ENCODE measurements at regions not wholly inside any gene's neighbourhood (a gene's known extent, or its start where the extent isn't known, plus 50 kb on each side); places are given as distances from the start of the nearest gene placed in this dataset.
A peak's percentile ranks its signal among the peaks of the same experiment; 100 is the strongest.
"Not testable (repeated sequence)": the region's sequence is repeated elsewhere in the genome, so short reads cannot be mapped to it uniquely, and the experiment has no call there.

GRCh38 chr1:242900558-242900957 is 354.5 kb downstream of the CEP170 start:
- H3K4me1 Mint-ChIP-seq (ENCODE audit: low read depth); H3K27me3 Mint-ChIP-seq; H3K36me3 Mint-ChIP-seq (ENCODE audit: insufficient read depth); H3K9me3 Mint-ChIP-seq (ENCODE audit: low read depth); H3K4me3 Mint-ChIP-seq (ENCODE audit: low read depth); H3K27ac Mint-ChIP-seq; DNase-seq (ENCODE audit: low spot score, unreplicated experiment): not testable (repeated sequence)

GRCh38 chr1:242890192-242890741 is 364.8 kb downstream of the CEP170 start:
- no peak overlapping the region for H3K27ac Mint-ChIP-seq
- peaks cover 2% of the 10 kb centered on the region for H3K4me1 Mint-ChIP-seq (ENCODE audit: low read depth)
- H3K36me3 Mint-ChIP-seq (ENCODE audit: insufficient read depth): no peaks in the 10 kb centered on the region
- H3K9me3 Mint-ChIP-seq (ENCODE audit: low read depth): no peaks in the 10 kb centered on the region
- H3K27me3 Mint-ChIP-seq: peaks cover 12% of the 10 kb centered on the region
- peak overlapping the region; percentile 56 for H3K4me3 Mint-ChIP-seq (ENCODE audit: low read depth)
- peak; percentile 70 for DNase-seq (ENCODE audit: low spot score, unreplicated experiment)
- TF ChIP-seq CTCF (IDR thresholded peaks at IDR 0.05; ENCODE audit: unreplicated experiment): no peak

- TF ChIP-seq CTCF (IDR thresholded peaks at IDR 0.05; ENCODE audit: unreplicated experiment): no peak
- H3K27me3 Mint-ChIP-seq: peaks cover 8% of the 10 kb centered on the region
- H3K4me3 Mint-ChIP-seq (ENCODE audit: low read depth): no peak overlapping the region
- H3K4me1 Mint-ChIP-seq (ENCODE audit: low read depth): peaks cover 2% of the 10 kb centered on the region
- no peak for DNase-seq (ENCODE audit: low spot score, unreplicated experiment)
- no peak overlapping the region for H3K27ac Mint-ChIP-seq
- no peaks in the 10 kb centered on the region for H3K36me3 Mint-ChIP-seq (ENCODE audit: insufficient read depth)
- no peaks in the 10 kb centered on the region for H3K9me3 Mint-ChIP-seq (ENCODE audit: low read depth)
Observed at GRCh38 chr1:242886137-242886536, 361.6 kb upstream of the PLD5 start.

GRCh38 chr1:242880022-242880421 is 355.5 kb upstream of the PLD5 start:
- H3K4me3 Mint-ChIP-seq (ENCODE audit: low read depth); H3K4me1 Mint-ChIP-seq (ENCODE audit: low read depth); H3K9me3 Mint-ChIP-seq (ENCODE audit: low read depth); H3K27ac Mint-ChIP-seq; DNase-seq (ENCODE audit: low spot score, unreplicated experiment); H3K27me3 Mint-ChIP-seq; H3K36me3 Mint-ChIP-seq (ENCODE audit: insufficient read depth): not testable (repeated sequence)

GRCh38 chr1:242877743-242878142 is 353.2 kb upstream of the PLD5 start:
- no peak for DNase-seq (ENCODE audit: low spot score, unreplicated experiment)
- Mint-ChIP-seq H3K4me1 (ENCODE audit: low read depth) (no peaks in the 10 kb centered on the region), H3K27ac (no peak overlapping the region), H3K9me3 (ENCODE audit: low read depth) (no peaks in the 10 kb centered on the region), H3K4me3 (ENCODE audit: low read depth) (no peak overlapping the region), H3K27me3 (peaks cover 2% of the 10 kb centered on the region), H3K36me3 (ENCODE audit: insufficient read depth) (no peaks in the 10 kb centered on the region)
- TF ChIP-seq CTCF (IDR thresholded peaks at IDR 0.05; ENCODE audit: unreplicated experiment): no peak

GRCh38 chr1:242877229-242877628 is 352.7 kb upstream of the PLD5 start:
- no peak for TF ChIP-seq CTCF (IDR thresholded peaks at IDR 0.05; ENCODE audit: unreplicated experiment)
- no peak overlapping the region for H3K4me3 Mint-ChIP-seq (ENCODE audit: low read depth)
- H3K27ac Mint-ChIP-seq: no peak overlapping the region
- H3K27me3 Mint-ChIP-seq: peaks cover 2% of the 10 kb centered on the region
- no peaks in the 10 kb centered on the region for H3K9me3 Mint-ChIP-seq (ENCODE audit: low read depth)
- no peaks in the 10 kb centered on the region for H3K4me1 Mint-ChIP-seq (ENCODE audit: low read depth)
- DNase-seq (ENCODE audit: low spot score, unreplicated experiment): no peak
- H3K36me3 Mint-ChIP-seq (ENCODE audit: insufficient read depth): no peaks in the 10 kb centered on the region
